22Rv1 (cell line): ENCODE measurements at regions not wholly inside any gene's neighbourhood (a gene's known extent, or its start where the extent isn't known, plus 50 kb on each side); places are given as distances from the start of the nearest gene placed in this dataset.

Experiments
- H3K27ac ChIP-seq: fragments of 450-650 bp; 2 replicates; pipeline ENCODE4 v1.5.1; 2017
- ZFX ChIP-seq: fragments of 450-650 bp; IDR thresholded peaks from 2 replicates; pipeline ENCODE4 v1.6.1; 2017; ENCODE audit warnings: antibody characterized with exemption, borderline replicate concordance
- TF ChIP-seq, protein P1 (sequence below): fragments of 450-650 bp; IDR thresholded peaks from 2 replicates; pipeline ENCODE4 v1.5.1; 2017; ENCODE audit warnings: mild to moderate bottlenecking

DNA sequence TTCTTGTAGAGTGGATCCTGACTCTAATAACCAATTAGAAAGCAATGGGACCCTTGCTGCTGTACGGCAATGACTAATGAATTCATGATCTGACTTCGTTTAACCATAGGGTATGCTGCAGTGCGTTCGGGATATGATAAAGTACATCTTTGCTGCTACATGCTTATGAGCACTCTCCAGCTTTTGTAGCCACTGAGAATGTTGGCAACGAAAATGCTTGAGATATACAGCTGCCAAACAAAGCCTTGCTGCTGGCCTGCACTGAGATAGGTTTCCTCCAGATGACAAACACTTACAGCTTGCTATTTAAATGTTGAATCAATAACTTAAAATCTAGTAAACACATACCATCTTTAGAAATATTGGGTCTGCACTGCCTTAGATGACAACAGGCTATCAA lies 372.4 kb upstream of the SLC8A1 start:
- no peak for TF ChIP-seq ZFX
- TF ChIP-seq, protein P1, sequence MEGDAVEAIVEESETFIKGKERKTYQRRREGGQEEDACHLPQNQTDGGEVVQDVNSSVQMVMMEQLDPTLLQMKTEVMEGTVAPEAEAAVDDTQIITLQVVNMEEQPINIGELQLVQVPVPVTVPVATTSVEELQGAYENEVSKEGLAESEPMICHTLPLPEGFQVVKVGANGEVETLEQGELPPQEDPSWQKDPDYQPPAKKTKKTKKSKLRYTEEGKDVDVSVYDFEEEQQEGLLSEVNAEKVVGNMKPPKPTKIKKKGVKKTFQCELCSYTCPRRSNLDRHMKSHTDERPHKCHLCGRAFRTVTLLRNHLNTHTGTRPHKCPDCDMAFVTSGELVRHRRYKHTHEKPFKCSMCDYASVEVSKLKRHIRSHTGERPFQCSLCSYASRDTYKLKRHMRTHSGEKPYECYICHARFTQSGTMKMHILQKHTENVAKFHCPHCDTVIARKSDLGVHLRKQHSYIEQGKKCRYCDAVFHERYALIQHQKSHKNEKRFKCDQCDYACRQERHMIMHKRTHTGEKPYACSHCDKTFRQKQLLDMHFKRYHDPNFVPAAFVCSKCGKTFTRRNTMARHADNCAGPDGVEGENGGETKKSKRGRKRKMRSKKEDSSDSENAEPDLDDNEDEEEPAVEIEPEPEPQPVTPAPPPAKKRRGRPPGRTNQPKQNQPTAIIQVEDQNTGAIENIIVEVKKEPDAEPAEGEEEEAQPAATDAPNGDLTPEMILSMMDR: no peak
- no peak overlapping the region for H3K27ac ChIP-seq

DNA sequence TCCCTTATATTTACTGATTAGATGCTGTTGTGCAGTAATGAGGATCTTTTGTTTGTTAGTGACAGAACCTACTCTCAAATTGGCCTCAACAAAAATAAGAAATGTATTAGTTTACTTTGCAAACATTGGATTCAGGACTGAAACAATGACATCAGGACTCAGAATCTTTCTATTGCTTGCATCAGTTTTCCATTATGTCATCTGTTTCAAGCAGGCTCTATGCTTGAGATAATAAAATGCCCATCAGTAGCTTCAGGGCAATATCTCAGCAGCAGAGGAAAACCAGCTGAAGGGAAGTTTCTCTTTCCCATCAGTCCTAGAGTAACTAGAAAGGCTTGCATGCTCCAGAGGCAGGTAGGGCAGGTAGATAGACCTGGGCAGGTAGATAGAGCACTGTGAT lies 375.5 kb upstream of the SLC8A1 start:
- no peak for TF ChIP-seq ZFX
- H3K27ac ChIP-seq: no peak overlapping the region

DNA sequence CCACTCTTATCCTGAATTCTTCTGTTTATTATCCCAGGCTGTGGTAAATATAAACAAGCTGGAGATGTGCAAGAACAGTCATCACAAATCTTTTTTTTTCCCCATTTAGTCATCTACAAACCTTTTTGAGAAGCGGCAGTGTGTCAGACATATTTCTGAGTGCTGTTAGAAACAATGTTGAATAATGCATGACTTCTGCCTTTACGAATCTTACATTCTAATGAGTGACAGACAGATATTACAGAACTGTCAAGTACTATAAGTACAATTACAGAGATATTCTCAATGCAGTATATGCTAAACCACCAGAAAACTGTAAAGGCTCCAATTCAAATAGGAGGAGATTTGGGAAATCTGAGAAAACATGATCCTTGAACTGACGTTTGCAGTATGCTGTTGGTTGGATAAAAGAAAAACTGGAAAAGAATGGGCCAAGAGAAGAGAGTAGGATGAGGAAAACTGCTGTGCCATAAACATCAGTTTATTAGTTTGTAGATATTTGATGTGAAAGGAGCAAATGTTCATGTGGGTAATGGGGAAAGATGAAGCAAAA lies 379.5 kb upstream of the SLC8A1 start:
- H3K27ac ChIP-seq: no peak overlapping the region
- no peak for TF ChIP-seq ZFX
- TF ChIP-seq, protein P1: no peak

DNA sequence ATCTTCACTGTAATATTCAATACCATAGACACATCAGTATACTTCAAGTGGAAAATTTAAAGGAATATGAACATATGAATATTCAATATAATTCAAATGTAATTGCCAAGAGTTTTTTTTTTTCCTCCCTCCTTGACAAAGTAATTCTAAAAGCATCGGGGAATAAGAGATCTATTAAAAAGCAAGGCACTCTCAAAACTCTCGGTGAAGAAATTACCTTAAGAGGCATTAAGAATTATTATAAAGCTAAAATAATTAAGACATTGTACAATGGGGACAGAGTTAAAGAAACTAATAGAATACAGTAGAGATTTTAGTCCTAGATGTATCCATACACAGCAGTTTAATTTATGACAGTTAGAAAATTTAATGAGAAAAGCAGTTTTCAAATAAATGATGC lies 390.0 kb upstream of the SLC8A1 start:
- no peak for TF ChIP-seq ZFX
- TF ChIP-seq, protein P1: no peak
- no peak overlapping the region for H3K27ac ChIP-seq

DNA sequence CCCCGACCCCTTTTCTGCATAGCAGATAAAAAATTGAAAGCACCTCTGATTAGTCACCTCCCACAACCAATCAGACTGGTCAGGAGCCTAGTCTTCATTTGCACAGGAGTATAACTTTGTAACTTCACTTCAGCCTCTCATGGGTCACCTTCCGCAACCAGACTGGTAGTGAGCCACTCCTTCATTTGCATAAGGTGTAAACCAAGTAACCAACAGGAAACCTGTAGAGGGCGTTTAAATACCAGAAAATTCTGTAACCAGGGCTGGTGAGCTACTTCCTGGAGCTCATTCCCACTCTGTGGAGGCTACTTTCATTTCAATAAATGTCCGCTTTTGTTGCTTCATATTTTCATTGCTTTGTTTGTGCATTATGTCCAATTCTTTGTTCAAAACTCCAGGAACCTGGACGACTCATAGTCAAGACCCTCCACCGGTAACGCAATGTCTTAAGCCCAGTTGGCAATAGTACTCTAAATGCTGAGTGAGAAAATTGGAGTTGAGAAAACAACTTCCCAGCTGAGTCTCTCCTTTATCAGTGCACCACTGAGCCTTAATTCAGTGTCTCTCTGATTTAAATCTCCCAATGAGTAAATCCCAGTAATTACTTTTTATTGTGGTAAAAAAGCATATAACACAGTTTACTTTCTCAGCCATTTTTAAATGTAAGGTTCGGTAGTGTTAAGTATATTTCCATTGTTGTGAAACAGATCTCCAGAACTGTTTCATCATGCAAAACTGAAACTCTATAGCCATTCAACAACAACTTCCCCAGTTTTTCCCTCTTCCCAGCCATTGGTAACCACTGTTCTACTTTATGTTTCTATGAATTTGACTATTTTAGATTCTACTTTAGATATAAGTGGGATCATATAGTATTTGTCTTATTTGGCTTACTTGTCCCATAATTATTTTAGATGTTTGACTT lies 392.7 kb upstream of the SLC8A1 start:
- no peak overlapping the region for H3K27ac ChIP-seq
- TF ChIP-seq, protein P1: peak; percentile 27; the same call in 1 of the 2 replicates
- TF ChIP-seq ZFX: no peak

DNA sequence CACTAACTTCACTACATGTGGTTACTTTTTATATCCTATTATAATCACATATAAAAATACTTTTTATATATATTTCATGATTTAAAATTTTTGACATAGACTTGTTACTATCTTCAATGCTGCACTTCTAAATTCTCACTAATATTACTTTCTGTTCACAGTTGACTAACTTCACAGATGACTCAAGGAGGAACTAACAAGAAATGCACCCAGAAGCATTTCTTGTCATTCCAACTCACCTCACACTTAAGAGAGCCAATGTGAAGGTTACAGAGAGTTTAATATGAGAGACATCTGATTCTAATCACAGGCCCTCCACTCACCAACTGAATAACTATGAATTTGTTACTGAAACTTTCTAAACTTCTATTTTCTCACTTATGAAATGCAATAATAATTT lies 399.8 kb upstream of the SLC8A1 start:
- no peak overlapping the region for H3K27ac ChIP-seq
- TF ChIP-seq, protein P1: no peak
- TF ChIP-seq ZFX: no peak

DNA sequence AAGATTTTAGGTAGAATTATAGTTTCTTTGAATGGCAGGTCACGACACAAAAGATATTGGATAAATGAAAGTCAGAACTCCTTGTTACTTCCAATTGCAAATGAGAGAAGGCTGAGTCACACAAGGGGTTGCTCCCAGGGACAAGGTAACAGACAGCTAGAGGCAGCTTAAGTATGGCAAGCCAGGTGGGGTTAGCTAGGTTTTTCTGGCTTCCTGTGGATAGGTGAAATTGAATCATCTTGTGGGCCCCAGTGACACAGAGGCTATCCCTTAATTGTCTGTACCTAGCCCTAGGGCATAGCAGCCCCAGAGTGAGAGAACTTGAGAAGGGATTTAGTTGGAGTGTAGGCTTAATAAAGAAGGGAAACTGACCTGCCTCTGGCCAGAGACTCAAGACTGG lies 407.7 kb upstream of the SLC8A1 start:
- no peak for TF ChIP-seq ZFX
- TF ChIP-seq, protein P1: no peak
- H3K27ac ChIP-seq: no peak overlapping the region

DNA sequence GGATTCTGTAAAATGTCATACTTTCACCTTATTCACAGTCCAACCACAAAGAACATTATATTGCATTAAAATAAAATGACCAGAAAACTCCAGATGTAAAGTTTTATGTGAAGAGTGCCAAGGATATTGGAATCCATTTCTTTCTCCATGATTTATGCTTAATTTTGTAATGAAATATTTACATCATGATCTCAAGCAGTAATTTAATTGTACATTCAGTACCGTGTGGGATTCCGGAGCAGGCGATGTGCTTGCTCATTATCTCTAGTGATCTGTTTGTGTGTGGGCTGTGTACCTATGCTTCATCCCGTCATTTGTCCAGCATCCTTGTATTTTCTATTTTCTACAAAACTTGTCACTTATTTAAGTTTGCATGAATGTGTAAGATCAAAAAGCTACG lies 415.9 kb upstream of the SLC8A1 start:
- no peak overlapping the region for H3K27ac ChIP-seq
- TF ChIP-seq, protein P1: no peak
- TF ChIP-seq ZFX: no peak
